Heart left ventricle (tissue), 13 donors: ENCODE measurements at regions not wholly inside any gene's neighbourhood (a gene's known extent, or its start where the extent isn't known, plus 50 kb on each side); places are given as distances from the start of the nearest gene placed in this dataset.

Experiments
- POLR2A ChIP-seq, 2 donors: fragments of 450-650 bp; IDR thresholded peaks; one replicate each; pipeline ENCODE4 v1.6.1; 2017; ENCODE audit warnings: antibody characterized with exemption in 2 of 2, mild to moderate bottlenecking in 2 of 2, moderate library complexity in 2 of 2
- TF ChIP-seq, protein P1 (sequence below), 12 donors: fragments of 200-600 bp; sonication (generic) in 4 of 12; IDR thresholded peaks; one replicate each; pipeline versions ENCODE4 v1.5.0 to v1.8.0; 2018 to 2022; ENCODE audit warnings: antibody characterized with exemption in 12 of 12, mild to moderate bottlenecking in 5 of 12
- donor health status: ischemic (EF 13 %, LVEDD 7.1; RV severe dilation, severe dysfunction).
- donor health status: DM: no; HTN: yes; CAD: no.
- donor health status: DM: no; HTN: no; CAD: no.
- donor health status: ischemic (EF 25% LVEDD 6.9; RV normal size, moderate dysfunction).
- donor health status: ischemic (EF 25% LVEDD 5.7; RV mildly dilated, moderate dysfunction).
- donor health status: ischemic (EF 35%, LVEDD 5.7; RV mildly dilated, moderate dysfunction).
- donor health status: nonischemic (EF 11% LVEDD 7.7; RV severe dilation, severe dysfunction).
- donor health status: DM: yes; HTN: yes; CAD: no.
- donor health status: PGD.
- donor health status: ischemic (EF 29% LVEDD 5.4; RV normal size, mild dysfunction).
- donor health status: nonischemic (EF 23%, LVEDD 6.1; RV moderate dilation, normal function).

DNA sequence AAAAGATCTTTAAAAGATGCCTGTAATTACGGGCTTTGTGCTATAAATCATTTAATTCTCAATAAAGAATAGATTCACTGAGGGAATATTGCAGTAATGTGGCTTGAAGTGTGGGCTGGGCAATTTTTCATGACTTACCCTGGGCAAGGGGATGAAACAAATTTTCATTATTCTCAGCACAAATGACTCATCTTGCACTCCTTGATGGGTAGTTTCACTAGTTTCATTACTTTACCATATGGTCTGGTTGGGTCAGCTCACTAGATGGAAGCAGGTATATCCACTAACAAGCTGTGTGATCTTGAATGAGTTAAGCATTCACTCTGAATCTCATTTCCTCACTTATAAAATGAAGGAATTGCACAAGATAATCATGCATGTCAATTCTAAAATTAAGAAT is 234.3 kb downstream of the ABCC12 start:
- TF ChIP-seq POLR2A (IDR thresholded peaks at IDR 0.05), result no peak
- TF ChIP-seq, protein P1, sequence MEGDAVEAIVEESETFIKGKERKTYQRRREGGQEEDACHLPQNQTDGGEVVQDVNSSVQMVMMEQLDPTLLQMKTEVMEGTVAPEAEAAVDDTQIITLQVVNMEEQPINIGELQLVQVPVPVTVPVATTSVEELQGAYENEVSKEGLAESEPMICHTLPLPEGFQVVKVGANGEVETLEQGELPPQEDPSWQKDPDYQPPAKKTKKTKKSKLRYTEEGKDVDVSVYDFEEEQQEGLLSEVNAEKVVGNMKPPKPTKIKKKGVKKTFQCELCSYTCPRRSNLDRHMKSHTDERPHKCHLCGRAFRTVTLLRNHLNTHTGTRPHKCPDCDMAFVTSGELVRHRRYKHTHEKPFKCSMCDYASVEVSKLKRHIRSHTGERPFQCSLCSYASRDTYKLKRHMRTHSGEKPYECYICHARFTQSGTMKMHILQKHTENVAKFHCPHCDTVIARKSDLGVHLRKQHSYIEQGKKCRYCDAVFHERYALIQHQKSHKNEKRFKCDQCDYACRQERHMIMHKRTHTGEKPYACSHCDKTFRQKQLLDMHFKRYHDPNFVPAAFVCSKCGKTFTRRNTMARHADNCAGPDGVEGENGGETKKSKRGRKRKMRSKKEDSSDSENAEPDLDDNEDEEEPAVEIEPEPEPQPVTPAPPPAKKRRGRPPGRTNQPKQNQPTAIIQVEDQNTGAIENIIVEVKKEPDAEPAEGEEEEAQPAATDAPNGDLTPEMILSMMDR (IDR thresholded peaks at IDR 0.05), result no peak
